IMR-90 (cell line): ENCODE measurements at regions not wholly inside any gene's neighbourhood (a gene's known extent, or its start where the extent isn't known, plus 50 kb on each side); places are given as distances from the start of the nearest gene placed in this dataset.

Experiments used
- ATAC-seq: fragments of 200-7000 bp; cut with Tn5 transposase; 2 replicates; pipeline ENCODE4 v1.9.1; 2020; ENCODE audit warnings: low read depth, mild to moderate bottlenecking, moderate library complexity
- BruUV-seq: library from RNA; stranded (reverse); fragments of 400-500 nt; replicated peaks from 2 replicates; lab custom pipeline; 2021; lab: Mats Ljungman, UMichigan
- CTCF ChIA-PET: fragments of 300-600 bp; formaldehyde crosslinking; extraction: SDS; loops from one replicate; lab custom pipeline; 2021; ENCODE audit warnings: antibody characterized with exemption; lab: Yijun Ruan, JAX
- POLR2A ChIA-PET: fragments of 300-600 bp; sonication (Branson Sonifier 250); formaldehyde crosslinking; loops from one replicate; lab custom pipeline; 2022; ENCODE audit warnings: antibody characterized with exemption; ENCODE audit not compliant: unreplicated experiment; lab: Charles Lee
- DNase-seq: peaks from one replicate; pipeline ENCODE4 v3.0.0; 2013
- H2AFZ ChIP-seq: replicated peaks from 2 replicates; pipeline ENCODE3; 2013; ENCODE audit warnings: low read length, mild to moderate bottlenecking; ENCODE audit not compliant: poor library complexity
- H2AK5ac ChIP-seq: 2 replicates; pipeline ENCODE4 v1.6.1; 2013; ENCODE audit warnings: low read depth, low read length, inconsistent platforms
- H2AK9ac ChIP-seq: replicated peaks from 2 replicates; pipeline ENCODE3; 2013; ENCODE audit warnings: mild to moderate bottlenecking, low read depth, low read length, moderate library complexity; ENCODE audit not compliant: poor library complexity
- H2BK120ac ChIP-seq: 2 replicates; pipeline ENCODE4 v1.6.1; 2013; ENCODE audit warnings: low read depth, low read length, inconsistent platforms
- H2BK15ac ChIP-seq: 3 replicates; pipeline ENCODE4 v1.6.1; 2013; ENCODE audit warnings: low read depth, low read length, inconsistent platforms
- H2BK20ac ChIP-seq: 2 replicates; pipeline ENCODE4 v1.6.1; 2013; ENCODE audit warnings: low read depth, mild to moderate bottlenecking, inconsistent platforms, low read length, moderate library complexity
- H2BK5ac ChIP-seq: 2 replicates; pipeline ENCODE4 v1.6.1; 2013; ENCODE audit warnings: mild to moderate bottlenecking, low read depth, low read length, inconsistent platforms; ENCODE audit not compliant: poor library complexity, severe bottlenecking
- H3K14ac ChIP-seq: replicated peaks from 2 replicates; pipeline ENCODE4 v1.6.1; 2013; ENCODE audit warnings: low read depth, low read length, inconsistent platforms
- H3K18ac ChIP-seq: 2 replicates; pipeline ENCODE4 v1.6.1; 2013; ENCODE audit warnings: low read depth, low read length, control low read depth
- H3K23ac ChIP-seq: 2 replicates; pipeline ENCODE4 v1.6.1; 2013; ENCODE audit warnings: low read depth, low read length, inconsistent platforms
- H3K27ac ChIP-seq: 2 replicates; pipeline ENCODE4 v1.5.1; 2013; ENCODE audit warnings: mild to moderate bottlenecking, control low read depth, low read length; ENCODE audit not compliant: insufficient read depth
- H3K27me3 ChIP-seq: 2 replicates; pipeline ENCODE4 v1.6.1; 2013; ENCODE audit warnings: low read length; ENCODE audit not compliant: control insufficient read depth, insufficient read depth
- H3K36me3 ChIP-seq: 2 replicates; pipeline ENCODE4 v1.6.1; 2013; ENCODE audit warnings: low read length, mixed read lengths; ENCODE audit not compliant: control insufficient read depth, insufficient read depth
- H3K4ac ChIP-seq: 2 replicates; pipeline ENCODE4 v1.6.1; 2013; ENCODE audit warnings: low read depth, low read length, inconsistent platforms
- H3K4me1 ChIP-seq: 2 replicates; pipeline ENCODE4 v1.6.1; 2013; ENCODE audit warnings: low read length, mixed read lengths; ENCODE audit not compliant: control insufficient read depth, insufficient read depth
- H3K4me2 ChIP-seq: 2 replicates; pipeline ENCODE4 v1.6.1; 2013; ENCODE audit warnings: low read depth, mild to moderate bottlenecking, control low read depth, low read length, moderate library complexity
- H3K4me3 ChIP-seq: 2 replicates; pipeline ENCODE4 v1.5.1; 2013; ENCODE audit warnings: low read depth, mild to moderate bottlenecking, control low read depth, low read length, moderate library complexity; ENCODE audit not compliant: insufficient read depth
- H3K56ac ChIP-seq: 2 replicates; pipeline ENCODE4 v1.6.1; 2013; ENCODE audit warnings: low read length, inconsistent platforms; ENCODE audit not compliant: insufficient read depth; ENCODE audit errors: extremely low read depth
- H3K79me1 ChIP-seq, 2 experiments: 2 replicates each; pipeline ENCODE4 v1.6.1; 2013; ENCODE audit warnings: low read length in 2 of 2, inconsistent platforms in 1 of 2, low read depth in 1 of 2
- H3K9ac ChIP-seq: 2 replicates; pipeline ENCODE4 v1.6.1; 2013; ENCODE audit warnings: low read depth, low read length, control low read depth
- H3K9me1 ChIP-seq: 2 replicates; pipeline ENCODE4 v1.6.1; 2013; ENCODE audit warnings: low read length, inconsistent platforms; ENCODE audit not compliant: insufficient read depth
- H3K9me3 ChIP-seq: 2 replicates; pipeline ENCODE4 v1.6.1; 2013; ENCODE audit warnings: low read length; ENCODE audit not compliant: control insufficient read depth, insufficient read depth
- H4K20me1 ChIP-seq: 2 replicates; pipeline ENCODE4 v1.6.1; 2013; ENCODE audit warnings: low read length, inconsistent platforms; ENCODE audit not compliant: insufficient read depth
- H4K5ac ChIP-seq: 2 replicates; pipeline ENCODE4 v1.6.1; 2013; ENCODE audit warnings: mild to moderate bottlenecking, low read depth, low read length, control low read depth
- H4K8ac ChIP-seq, 2 experiments: 2 replicates each; pipeline ENCODE4 v1.6.1; 2013; ENCODE audit warnings: low read depth in 2 of 2, low read length in 2 of 2, control low read depth in 1 of 2, inconsistent platforms in 1 of 2
- H4K91ac ChIP-seq: 2 replicates; pipeline ENCODE4 v1.6.1; 2013; ENCODE audit warnings: low read depth, low read length, inconsistent platforms; ENCODE audit not compliant: insufficient read depth
- BHLHE40 ChIP-seq: fragments of 150-350 bp; IDR thresholded peaks from 2 replicates; pipeline ENCODE4 v1.6.1; 2016; ENCODE audit warnings: mild to moderate bottlenecking, low read depth, low read length
- FOS ChIP-seq: fragments of 150-350 bp; IDR thresholded peaks from 2 replicates; pipeline ENCODE4 v1.6.1; 2016; ENCODE audit warnings: low read depth, low read length
- MAFK ChIP-seq: IDR thresholded peaks from 2 replicates; pipeline ENCODE4 v1.6.1; 2012; ENCODE audit warnings: low read depth, low read length, improper control_type of control experiment
- POLR2A ChIP-seq: IDR thresholded peaks from 2 replicates; pipeline ENCODE4 v1.6.1; 2012; ENCODE audit warnings: mild to moderate bottlenecking, low read depth, low read length
- RAD21 ChIP-seq: IDR thresholded peaks from 2 replicates; pipeline ENCODE4 v1.6.1; 2012; ENCODE audit warnings: low read length, improper control_type of control experiment
- RCOR1 ChIP-seq: IDR thresholded peaks from 2 replicates; pipeline ENCODE4 v1.6.1; 2012; ENCODE audit warnings: mild to moderate bottlenecking, low read length, improper control_type of control experiment; ENCODE audit not compliant: insufficient replicate concordance
- WGBS, 2 experiments: methylation state at CpG; one replicate each; pipeline versions ENCODE4 v1.1.5 to v1.1.7; 2013; ENCODE audit warnings: missing lambda C conversion rate in 2 of 2; ENCODE audit not compliant: insufficient read length in 1 of 2; ENCODE audit errors: extremely low coverage in 2 of 2; 5-methylcytosine and 5-hydroxymethylcytosine counted together
- dilution Hi-C: fragments of 300-500 bp; cut with HindIII; formaldehyde crosslinking; loops from one replicate; pipeline ENCODE4 v1.14.3; 2018; ENCODE audit warnings: low sequenced_read_pairs; ENCODE audit not compliant: unreplicated experiment
- in situ Hi-C: fragments of 300-500 bp; cut with MboI; formaldehyde crosslinking; loops from 3 replicates; pipeline ENCODE4 v1.14.3; 2019; ENCODE audit warnings: low sequenced_read_pairs, inconsistent platforms, mixed read lengths
- intact Hi-C: fragments of 100-400 bp; cut with micrococcal nuclease; formaldehyde crosslinking; loops from 2 replicates; pipeline ENCODE4 v1.10.0; 2022

DNA sequence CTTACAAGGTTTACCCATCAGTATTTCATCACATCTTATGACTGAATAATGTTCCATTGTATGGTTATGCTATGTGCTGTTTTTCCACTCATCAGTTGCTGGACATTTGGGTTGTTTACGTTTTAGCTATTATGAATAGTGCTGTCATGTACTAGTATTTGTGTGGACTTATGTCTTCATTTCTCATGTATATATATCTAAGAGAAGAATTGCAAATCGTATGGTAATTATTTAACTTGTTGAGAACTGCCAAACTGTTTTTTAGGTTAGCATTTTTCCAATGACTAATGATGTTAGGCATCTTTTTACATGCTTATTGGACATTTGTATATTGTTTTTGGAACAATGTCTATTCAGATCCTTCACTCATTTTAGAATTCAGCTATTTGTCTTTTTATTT lies 368.3 kb downstream of the LMO7 start:
- H2AFZ ChIP-seq: no peak overlapping the region
- H4K91ac ChIP-seq: no peak overlapping the region
- DNase-seq (peak; percentile 13), ATAC-seq (no peak; the same call in 1 of the 2 replicates)
- no peaks in the 10 kb centered on the region for H3K4me1 ChIP-seq
- WGBS, 2 experiments: no CpG with 5 or more reads among the region's 2 CpGs
- TF ChIP-seq POLR2A: no peak
- no peak for TF ChIP-seq BHLHE40
- no peak for TF ChIP-seq RCOR1
- TF ChIP-seq FOS: no peak
- TF ChIP-seq MAFK: no peak
- TF ChIP-seq RAD21: no peak
- H3K4me3 ChIP-seq: no peak overlapping the region
- no TSS peak for BruUV-seq
- no peaks in the 10 kb centered on the region for H3K79me1 ChIP-seq
- H2BK15ac ChIP-seq: no peak overlapping the region
- dilution Hi-C loops (no loop called here), intact Hi-C loops (no loop called here), in situ Hi-C loops (loop anchor here (25.0 kb wide), 1 partner anchor 317 kb away; no protein-coding TSS in a partner anchor)
- H3K4ac ChIP-seq: no peak overlapping the region
- H3K36me3 ChIP-seq: no peaks in the 10 kb centered on the region
- no peak overlapping the region for H3K18ac ChIP-seq
- no peak overlapping the region for H4K5ac ChIP-seq
- POLR2A ChIA-PET: no interaction called here
- H3K27me3 ChIP-seq: no peaks in the 10 kb centered on the region
- no peak overlapping the region for H3K4me2 ChIP-seq
- H4K8ac ChIP-seq: no peak overlapping the region
- no peak overlapping the region for H3K9ac ChIP-seq
- no peak overlapping the region for H2BK20ac ChIP-seq
- H2BK120ac ChIP-seq: no peak overlapping the region
- no peaks in the 10 kb centered on the region for H3K9me1 ChIP-seq
- H2BK5ac ChIP-seq: no peak overlapping the region
- no peak overlapping the region for H3K56ac ChIP-seq
- no peaks in the 10 kb centered on the region for H3K9me3 ChIP-seq
- H3K27ac ChIP-seq: no peak overlapping the region
- H2AK9ac ChIP-seq: no peak overlapping the region
- no peak overlapping the region for H3K14ac ChIP-seq
- CTCF ChIA-PET: no interaction called here
- no peaks in the 10 kb centered on the region for H4K20me1 ChIP-seq
- no peak overlapping the region for H2AK5ac ChIP-seq
- H3K23ac ChIP-seq: no peak overlapping the region
